GM12878 (cell line): ENCODE measurements at regions not wholly inside any gene's neighbourhood (a gene's known extent, or its start where the extent isn't known, plus 50 kb on each side); places are given as distances from the start of the nearest gene placed in this dataset.
A peak's percentile ranks its signal among the peaks of the same experiment; 100 is the strongest.

Experiments
- ATAC-seq: fragments of 200-7000 bp; cut with Tn5 transposase; 3 replicates; pipeline ENCODE4 v1.9.1; 2020; ENCODE audit warnings: mild to moderate bottlenecking, moderate library complexity
- BruUV-seq: library from RNA; stranded (reverse); fragments of 400-500 nt; replicated peaks from 2 replicates; lab custom pipeline; 2021; lab: Mats Ljungman, UMichigan
- CTCF ChIA-PET: fragments of 300-600 bp; sonication (Branson Sonifier 250); formaldehyde crosslinking; extraction: SDS; loops from one replicate; lab custom pipeline; 2021; ENCODE audit warnings: inconsistent platforms; lab: Yijun Ruan, JAX
- POLR2A ChIA-PET: fragments of 350-600 bp; formaldehyde crosslinking; extraction: SDS; loops from one replicate; lab custom pipeline; 2021; ENCODE audit warnings: inconsistent platforms; lab: Charles Lee
- RAD21 ChIA-PET: fragments of 300-600 bp; sonication (Branson Sonifier 250); formaldehyde crosslinking; loops from one replicate; lab custom pipeline; 2023; ENCODE audit warnings: antibody characterized with exemption; ENCODE audit not compliant: unreplicated experiment; lab: Charles Lee
- SMC1A ChIA-PET: fragments of 300-600 bp; sonication (Branson Sonifier 250); formaldehyde crosslinking; loops from one replicate; lab custom pipeline; 2023; ENCODE audit not compliant: unreplicated experiment, uncharacterized antibody; lab: Charles Lee
- DNase-seq: peaks from one replicate; pipeline ENCODE4 v3.0.0-alpha.2; 2011; ENCODE audit warnings: low read depth, low spot score
- FAIRE-seq: peaks from 3 replicates; lab custom pipeline; 2011; peaks lifted over from hg19 to GRCh38; lab: Jason Lieb, UNC
- H2AFZ ChIP-seq: 2 replicates; pipeline ENCODE4 v1.6.0; 2011; ENCODE audit warnings: low read depth, low read length, control low read depth; ENCODE audit not compliant: control insufficient read depth
- H3K27ac ChIP-seq: 2 replicates; pipeline ENCODE4 v1.5.1; 2011; ENCODE audit warnings: control low read depth; ENCODE audit not compliant: control insufficient read depth, insufficient read depth
- H3K27me3 ChIP-seq, 2 experiments: replicated peaks in 1 of 2; 2 replicates each; pipeline versions ENCODE4 v1.6.0 to v1.6.1; 2011; ENCODE audit warnings: low read length in 1 of 2; ENCODE audit not compliant: control insufficient read depth in 2 of 2, insufficient read depth in 2 of 2
- H3K36me3 ChIP-seq, 2 experiments: 2 replicates each; pipeline ENCODE4 v1.5.1; 2011; ENCODE audit warnings: low read length in 1 of 2; ENCODE audit not compliant: control insufficient read depth in 2 of 2, insufficient read depth in 2 of 2
- H3K4me1 ChIP-seq: 2 replicates; pipeline ENCODE4 v1.6.1; 2011; ENCODE audit warnings: mild to moderate bottlenecking, low read length, moderate library complexity, mixed read lengths; ENCODE audit not compliant: control insufficient read depth, insufficient read depth
- H3K4me2 ChIP-seq: 2 replicates; pipeline ENCODE4 v1.6.0; 2011; ENCODE audit warnings: control low read depth; ENCODE audit not compliant: control insufficient read depth, insufficient read depth
- H3K4me3 ChIP-seq: fragments of 200-600 bp; sonication (generic); 2 replicates; pipeline ENCODE4 v1.5.1; 2016
- H3K79me2 ChIP-seq: 2 replicates; pipeline ENCODE4 v1.6.0; 2011; ENCODE audit warnings: low read length; ENCODE audit not compliant: control insufficient read depth, insufficient read depth
- H3K9ac ChIP-seq: 2 replicates; pipeline ENCODE4 v1.8.0; 2011; ENCODE audit warnings: low read length, control low read depth, mixed read lengths; ENCODE audit not compliant: control insufficient read depth, insufficient read depth
- H3K9me3 ChIP-seq: replicated peaks from 3 replicates; pipeline ENCODE4 v1.5.1; 2011; ENCODE audit warnings: mild to moderate bottlenecking, low read length; ENCODE audit not compliant: control insufficient read depth, insufficient read depth
- H4K20me1 ChIP-seq: 2 replicates; pipeline ENCODE4 v1.6.0; 2011; ENCODE audit not compliant: control insufficient read depth, insufficient read depth
- CBFB ChIP-seq: IDR thresholded peaks from 2 replicates; pipeline ENCODE4 v1.6.1; 2016; ENCODE audit warnings: antibody characterized with exemption, low read depth
- EED ChIP-seq: sonication (generic); IDR thresholded peaks from 2 replicates; pipeline ENCODE4 v1.6.1; 2016; ENCODE audit warnings: antibody characterized with exemption, low read depth
- NBN ChIP-seq: fragments of 450-650 bp; IDR thresholded peaks from 2 replicates; pipeline ENCODE4 v1.6.1; 2016
- NFXL1 ChIP-seq: fragments of 450-650 bp; IDR thresholded peaks from 2 replicates; pipeline ENCODE4 v1.6.1; 2017; ENCODE audit warnings: antibody characterized with exemption, mild to moderate bottlenecking, borderline replicate concordance
- NR2C1 ChIP-seq: fragments of 450-650 bp; IDR thresholded peaks from 2 replicates; pipeline ENCODE4 v1.6.1; 2017; ENCODE audit warnings: antibody characterized with exemption, mild to moderate bottlenecking, moderate library complexity
- NR2C2 ChIP-seq: IDR thresholded peaks from 2 replicates; pipeline ENCODE4 v1.6.1; 2011; ENCODE audit warnings: borderline replicate concordance, low read depth; ENCODE audit not compliant: control insufficient read depth, insufficient read length
- TCF12 ChIP-seq: IDR thresholded peaks from 2 replicates; pipeline ENCODE4 v1.6.1; 2011; ENCODE audit warnings: low read depth, mild to moderate bottlenecking, low read length
- ZZZ3 ChIP-seq: IDR thresholded peaks from 2 replicates; pipeline ENCODE4 v1.6.1; 2011; ENCODE audit warnings: low read depth; ENCODE audit not compliant: control insufficient read depth, insufficient read length
- WGBS: methylation state at CpG from one replicate; pipeline ENCODE4 v1.1.6; 2016; ENCODE audit warnings: low lambda C conversion rate; ENCODE audit not compliant: insufficient replicate concordance, insufficient coverage; ENCODE audit errors: missing lambda C conversion rate; 5-methylcytosine and 5-hydroxymethylcytosine counted together
- in situ Hi-C: fragments of 300-500 bp; cut with MboI; formaldehyde crosslinking; loops from 9 replicates; pipeline ENCODE4 v1.14.3; 2018; ENCODE audit warnings: mixed read lengths
- intact Hi-C: fragments of 100-400 bp; cut with micrococcal nuclease; formaldehyde crosslinking; loops from one replicate; pipeline ENCODE4 v1.14.2; 2022; ENCODE audit not compliant: unreplicated experiment
- TF ChIP-seq, protein P1 (sequence below): IDR thresholded peaks from 2 replicates; pipeline ENCODE4 v1.6.1; 2011; ENCODE audit warnings: low read depth, mild to moderate bottlenecking, low read length, moderate library complexity, borderline replicate concordance; ENCODE audit errors: extremely low read depth

DNA sequence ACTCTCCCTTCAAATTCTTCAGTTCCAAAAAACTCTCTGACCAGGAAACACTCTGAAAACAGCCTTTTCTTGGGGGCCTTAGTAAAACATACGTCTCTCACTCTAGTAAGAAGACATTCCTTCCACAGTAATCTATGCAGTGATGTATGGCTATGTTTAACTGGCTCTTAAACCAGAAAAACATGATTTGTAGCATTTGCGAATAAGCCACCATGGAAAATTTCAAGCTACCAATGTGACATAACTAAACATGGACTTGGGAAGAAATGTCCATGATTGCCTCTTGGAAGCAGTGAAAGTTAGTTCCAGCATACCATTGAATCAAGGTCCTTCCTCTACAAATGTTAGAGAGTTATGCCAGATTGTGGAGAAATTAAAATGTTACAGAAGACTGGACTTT lies 121.5 kb upstream of the ATF7IP start:
- Histone ChIP-seq H3K4me1 (peaks cover 25% of the 10 kb centered on the region), H3K27ac (peak overlapping the region; percentile 20), H3K4me2 (no peak overlapping the region), H3K9ac (no peak overlapping the region), H3K4me3 (no peak overlapping the region), H3K9me3 (peaks cover 8% of the 10 kb centered on the region; the same call in 2 of the 3 replicates), H4K20me1 (no peaks in the 10 kb centered on the region), H3K27me3 (no peaks in the 10 kb centered on the region), H3K36me3 (no peaks in the 10 kb centered on the region), H2AFZ (no peak overlapping the region), H3K79me2 (no peaks in the 10 kb centered on the region)
- SMC1A ChIA-PET, result interaction anchor here (1.4 kb wide), 1 partner anchor 40 kb away, joined by 4 read pairs; no protein-coding TSS in a partner anchor
- in situ Hi-C loops (loop anchor here (5.0 to 25.0 kb wide), 2 partner anchors 123 to 218 kb away; partner anchors contain the start of gene ATF7IP), intact Hi-C loops (loop anchor here (5.0 kb wide), 1 partner anchor 153 kb away; no protein-coding TSS in a partner anchor)
- POLR2A ChIA-PET, result interaction anchor here (0.5 kb wide), 1 partner anchor 225 kb away, joined by 4 read pairs; no protein-coding TSS in a partner anchor
- WGBS, result 91% methylated on average over 2 of the region's 2 CpGs
- CTCF ChIA-PET, result no interaction called here
- DNase-seq, result no peak
- no peak for ATAC-seq
- FAIRE-seq, result no peak
- no TSS peak for BruUV-seq
- RAD21 ChIA-PET, result interaction anchor here (1.2 kb wide), 1 partner anchor 122 kb away, joined by 4 read pairs; the partner anchor contains the start of gene ATF7IP
- no peak for TF ChIP-seq CBFB
- TF ChIP-seq ZZZ3, result no peak
- no peak for TF ChIP-seq TCF12
- no peak for TF ChIP-seq NR2C1
- TF ChIP-seq NR2C2, result no peak
- TF ChIP-seq EED, result no peak
- TF ChIP-seq NFXL1, result no peak
- TF ChIP-seq, protein P1, sequence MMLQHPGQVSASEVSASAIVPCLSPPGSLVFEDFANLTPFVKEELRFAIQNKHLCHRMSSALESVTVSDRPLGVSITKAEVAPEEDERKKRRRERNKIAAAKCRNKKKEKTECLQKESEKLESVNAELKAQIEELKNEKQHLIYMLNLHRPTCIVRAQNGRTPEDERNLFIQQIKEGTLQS, result no peak
- TF ChIP-seq NBN, result no peak
